ENCODE measurements at regions not wholly inside any gene's neighbourhood (a gene's known extent, or its start where the extent isn't known, plus 50 kb on each side); places are given as distances from the start of the nearest gene placed in this dataset.

GRCh38 chr1:36565576-36566501 lies 83.1 kb upstream of the CSF3R start:
- no peak overlapping the region for H3K18ac ChIP-seq (ENCODE audit: extremely low read depth, low read length)
- H3K27me3 ChIP-seq (replicated peaks in 1 of 4; ENCODE audit: control insufficient read depth in 3 of 4, extremely low read depth in 1 of 4, insufficient read depth in 3 of 4, low read length in 3 of 4): no peaks in the 10 kb centered on the region; a peak in 2 of 7 replicates
- WGBS, 2 experiments (ENCODE audit: extremely low coverage in 1 of 2, insufficient coverage in 1 of 2, insufficient read length in 1 of 2, insufficient replicate concordance in 2 of 2, low coverage in 1 of 2, low lambda C conversion rate in 2 of 2, missing lambda C conversion rate in 1 of 2): 89% methylated on average over 7 of the region's 7 CpGs; no CpG with 5 or more reads in 1 of the 2 experiments
- no peak for FAIRE-seq
- no peak overlapping the region for H3K4me3 ChIP-seq (ENCODE audit: extremely low read depth in 1 of 4, insufficient read depth in 2 of 4, low read depth in 3 of 4, low read length in 4 of 4)
- peak overlapping the region; percentile 68; the same call in 1 of the 2 replicates for H4K8ac ChIP-seq (ENCODE audit: extremely low read depth, insufficient read depth, low read length)
- no peak overlapping the region for H3K56ac ChIP-seq (replicated peaks; ENCODE audit: insufficient read length, low read depth, low read length)
- H3K4ac ChIP-seq (replicated peaks; ENCODE audit: insufficient read length, low read depth, low read length): no peak overlapping the region
- no peaks in the 10 kb centered on the region for H3K9me3 ChIP-seq (ENCODE audit: insufficient read depth in 2 of 2, low read depth in 1 of 2, low read length in 1 of 2)
- TF ChIP-seq CTCF (IDR thresholded peaks at IDR 0.05; ENCODE audit: control extremely low read depth in 1 of 3, insufficient read depth in 1 of 3, low read depth in 1 of 3, low read length in 3 of 3): no peak
- no peak overlapping the region for H3K14ac ChIP-seq (ENCODE audit: insufficient read length)
- peak in 1 of 2 experiments; percentile 42 for DNase-seq (ENCODE audit: low read depth in 1 of 2, low spot score in 2 of 2)
- H3K4me2 ChIP-seq (ENCODE audit: insufficient read depth in 1 of 2, low read depth in 2 of 2, low read length in 2 of 2): no peak overlapping the region
- H2AK5ac ChIP-seq (ENCODE audit: low read depth, low read length): no peak overlapping the region
- H4K20me1 ChIP-seq (replicated peaks in 1 of 2; ENCODE audit: control insufficient read depth in 1 of 2, insufficient read depth in 2 of 2, low read length in 2 of 2): no peaks in the 10 kb centered on the region
- H2BK12ac ChIP-seq (ENCODE audit: low read depth, low read length): no peak overlapping the region
- H3K27ac ChIP-seq (ENCODE audit: low read depth, low read length): no peak overlapping the region
- CTCF ChIA-PET (ENCODE audit: partially characterized antibody): interaction anchor here (0.6 to 2.4 kb wide), 6 partner anchors 10 to 366 kb away, joined by 3 to 18 read pairs (median 4); no protein-coding TSS in a partner anchor
- no peak overlapping the region for H2BK5ac ChIP-seq (ENCODE audit: low read depth, low read length)
- H2BK120ac ChIP-seq (replicated peaks; ENCODE audit: low read depth, low read length): no peak overlapping the region
- POLR2A ChIA-PET (ENCODE audit: partially characterized antibody): no interaction called here
- H3K79me2 ChIP-seq (ENCODE audit: control insufficient read depth in 1 of 2, insufficient read depth in 2 of 2, low read length in 2 of 2): no peaks in the 10 kb centered on the region
- H3K23ac ChIP-seq (ENCODE audit: insufficient read length): no peak overlapping the region
- peak overlapping the region; percentile 76 for H2AFZ ChIP-seq (ENCODE audit: low read length)
- peaks cover 0 to 4% (median 0%) of the 10 kb centered on the region in 4 experiments; a peak in 2 of 7 replicates for H3K4me1 ChIP-seq (replicated peaks in 1 of 4; ENCODE audit: control insufficient read depth in 3 of 4, insufficient read depth in 4 of 4, low read length in 3 of 4)
- no peak overlapping the region for H2BK15ac ChIP-seq (ENCODE audit: low read length)
- H3K9ac ChIP-seq (replicated peaks in 1 of 4; ENCODE audit: extremely low read depth in 1 of 4, low read depth in 3 of 4, low read length in 3 of 4): no peak overlapping the region
- H2BK20ac ChIP-seq (ENCODE audit: low read length): no peak overlapping the region
- no peaks in the 10 kb centered on the region for H3K36me3 ChIP-seq (ENCODE audit: control insufficient read depth in 2 of 4, insufficient read depth in 4 of 4, low read length in 3 of 4)
- no peaks in the 10 kb centered on the region for H3K79me1 ChIP-seq (ENCODE audit: low read depth, low read length)
- H3K23me2 ChIP-seq (ENCODE audit: low read depth, low read length): no peaks in the 10 kb centered on the region
- H4K91ac ChIP-seq (replicated peaks; ENCODE audit: insufficient read length, low read length): no peak overlapping the region
- H4K5ac ChIP-seq (ENCODE audit: insufficient read length, low read depth, low read length): no peak overlapping the region

Data from H1 (cell line).